Mesothelial cell of epicardium (in vitro differentiated cells): ENCODE measurements at regions not wholly inside any gene's neighbourhood (a gene's known extent, or its start where the extent isn't known, plus 50 kb on each side); places are given as distances from the start of the nearest gene placed in this dataset.

ENCODE experiments used
- DNase-seq, 2 experiments: peaks; one replicate each; pipeline ENCODE4 v3.0.0; 2021; ENCODE audit warnings: low spot score in 2 of 2; ENCODE audit not compliant: unreplicated experiment in 2 of 2
- H3K27ac Mint-ChIP-seq: 2 replicates; pipeline ENCODE4 v1.8.0; 2021; ENCODE audit warnings: mixed read lengths
- H3K27me3 Mint-ChIP-seq: 2 replicates; pipeline ENCODE4 v1.8.0; 2021; ENCODE audit warnings: low read depth, mixed read lengths
- H3K36me3 Mint-ChIP-seq: 2 replicates; pipeline ENCODE4 v1.8.0; 2021; ENCODE audit warnings: mixed read lengths
- H3K4me1 Mint-ChIP-seq: 2 replicates; pipeline ENCODE4 v1.8.0; 2021; ENCODE audit warnings: mixed read lengths
- H3K4me3 Mint-ChIP-seq: 2 replicates; pipeline ENCODE4 v1.8.0; 2021; ENCODE audit warnings: mild to moderate bottlenecking, moderate library complexity, mixed read lengths
- H3K9me3 Mint-ChIP-seq: 2 replicates; pipeline ENCODE4 v1.8.0; 2021; ENCODE audit warnings: mixed read lengths
- TF ChIP-seq, protein P1 (sequence below): fragments of 200-600 bp; sonication (generic); IDR thresholded peaks from one replicate; pipeline ENCODE4 v1.5.0; 2021; ENCODE audit warnings: antibody characterized with exemption; ENCODE audit not compliant: unreplicated experiment

DNA sequence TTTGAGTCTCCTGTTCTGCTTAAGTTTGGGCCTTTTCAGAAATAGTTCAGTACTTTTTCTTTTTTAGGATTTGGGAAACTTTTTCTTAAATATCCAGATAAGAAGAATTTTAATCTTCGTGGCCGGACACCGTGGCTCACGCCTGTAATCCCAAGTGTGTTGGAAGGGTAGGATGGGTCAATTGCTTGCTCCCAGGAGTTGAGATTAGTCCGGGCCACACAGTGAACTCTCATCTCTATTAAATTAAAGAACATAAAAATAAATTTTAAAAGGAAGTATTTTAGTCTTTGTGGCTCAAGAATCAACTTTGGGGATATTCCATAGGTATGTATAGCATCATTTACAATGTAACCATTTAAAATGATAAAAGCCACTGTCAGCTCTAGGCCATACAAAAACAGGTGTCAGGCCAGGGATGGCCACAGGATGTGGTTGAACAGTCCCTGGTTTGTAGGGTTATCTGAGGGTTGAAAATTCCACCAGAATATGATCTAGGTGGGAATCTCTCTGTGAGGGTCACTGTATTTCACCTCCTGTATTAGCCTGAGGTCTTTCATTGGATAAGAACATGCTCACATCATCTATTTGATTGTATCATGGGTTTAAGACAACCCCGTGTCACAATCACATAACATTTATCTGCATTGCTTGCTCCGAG, 115.6 kb downstream of the GGTLC2 start:
- no peak for DNase-seq
- Mint-ChIP-seq H3K4me3 (no peak overlapping the region), H3K27ac (no peak overlapping the region), H3K36me3 (no peaks in the 10 kb centered on the region), H3K27me3 (peaks cover 84% of the 10 kb centered on the region), H3K9me3 (no peaks in the 10 kb centered on the region), H3K4me1 (no peaks in the 10 kb centered on the region)
- TF ChIP-seq, protein P1, sequence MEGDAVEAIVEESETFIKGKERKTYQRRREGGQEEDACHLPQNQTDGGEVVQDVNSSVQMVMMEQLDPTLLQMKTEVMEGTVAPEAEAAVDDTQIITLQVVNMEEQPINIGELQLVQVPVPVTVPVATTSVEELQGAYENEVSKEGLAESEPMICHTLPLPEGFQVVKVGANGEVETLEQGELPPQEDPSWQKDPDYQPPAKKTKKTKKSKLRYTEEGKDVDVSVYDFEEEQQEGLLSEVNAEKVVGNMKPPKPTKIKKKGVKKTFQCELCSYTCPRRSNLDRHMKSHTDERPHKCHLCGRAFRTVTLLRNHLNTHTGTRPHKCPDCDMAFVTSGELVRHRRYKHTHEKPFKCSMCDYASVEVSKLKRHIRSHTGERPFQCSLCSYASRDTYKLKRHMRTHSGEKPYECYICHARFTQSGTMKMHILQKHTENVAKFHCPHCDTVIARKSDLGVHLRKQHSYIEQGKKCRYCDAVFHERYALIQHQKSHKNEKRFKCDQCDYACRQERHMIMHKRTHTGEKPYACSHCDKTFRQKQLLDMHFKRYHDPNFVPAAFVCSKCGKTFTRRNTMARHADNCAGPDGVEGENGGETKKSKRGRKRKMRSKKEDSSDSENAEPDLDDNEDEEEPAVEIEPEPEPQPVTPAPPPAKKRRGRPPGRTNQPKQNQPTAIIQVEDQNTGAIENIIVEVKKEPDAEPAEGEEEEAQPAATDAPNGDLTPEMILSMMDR = no peak

GRCh38 chr22:22761606-22761962, 117.2 kb downstream of the GGTLC2 start:
- Mint-ChIP-seq H3K4me3 (no peak overlapping the region), H3K4me1 (no peaks in the 10 kb centered on the region), H3K9me3 (no peaks in the 10 kb centered on the region), H3K36me3 (no peaks in the 10 kb centered on the region), H3K27ac (no peak overlapping the region), H3K27me3 (peaks cover 80% of the 10 kb centered on the region)
- TF ChIP-seq, protein P1 = no peak
- DNase-seq = no peak

GRCh38 chr22:22761963-22762772, 117.8 kb downstream of the GGTLC2 start:
- H3K4me1 Mint-ChIP-seq = no peaks in the 10 kb centered on the region
- H3K36me3 Mint-ChIP-seq = no peaks in the 10 kb centered on the region
- H3K9me3 Mint-ChIP-seq = no peaks in the 10 kb centered on the region
- no peak for DNase-seq
- no peak overlapping the region for H3K27ac Mint-ChIP-seq
- peaks cover 80% of the 10 kb centered on the region for H3K27me3 Mint-ChIP-seq
- no peak overlapping the region for H3K4me3 Mint-ChIP-seq
- TF ChIP-seq, protein P1 = no peak

- Mint-ChIP-seq H3K4me3 (no peak overlapping the region), H3K4me1 (no peaks in the 10 kb centered on the region), H3K27ac (no peak overlapping the region), H3K27me3 (peaks cover 83% of the 10 kb centered on the region), H3K9me3 (no peaks in the 10 kb centered on the region), H3K36me3 (no peaks in the 10 kb centered on the region)
- no peak for DNase-seq
- TF ChIP-seq, protein P1 = no peak
These were observed 119.1 kb downstream of the GGTLC2 start for GRCh38 chr22:22763512-22763911.

DNA sequence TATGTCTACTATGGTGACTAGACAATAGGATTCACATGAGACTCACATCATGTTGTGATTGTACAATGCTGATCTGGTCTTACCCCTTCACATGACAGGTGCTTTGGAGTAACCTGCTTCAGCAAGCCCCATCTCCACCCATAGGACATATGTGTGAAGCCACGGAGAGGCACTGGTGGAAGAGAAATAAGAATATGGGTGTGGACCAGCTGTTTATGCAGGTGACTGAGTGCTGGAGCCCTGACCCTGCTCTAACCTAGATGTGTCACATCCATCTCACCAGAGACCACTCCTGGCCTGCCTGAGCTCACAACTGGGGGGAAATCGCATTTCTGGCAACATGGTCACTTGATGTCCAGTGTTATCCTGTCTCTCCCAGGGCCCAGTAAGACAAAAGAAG, 119.7 kb downstream of the GGTLC2 start:
- Mint-ChIP-seq H3K27me3 (peaks cover 84% of the 10 kb centered on the region), H3K27ac (no peak overlapping the region), H3K4me1 (no peaks in the 10 kb centered on the region), H3K9me3 (no peaks in the 10 kb centered on the region), H3K4me3 (no peak overlapping the region), H3K36me3 (no peaks in the 10 kb centered on the region)
- DNase-seq = no peak
- TF ChIP-seq, protein P1 = no peak
